Stimulated activated CD4-positive, alpha-beta T cell treated with anti-CD3 and anti-CD28 coated beads, Interleukin-15, amount 100 ng/mL, for 1 hour (primary cell): ENCODE measurements at regions not wholly inside any gene's neighbourhood (a gene's known extent, or its start where the extent isn't known, plus 50 kb on each side); places are given as distances from the start of the nearest gene placed in this dataset.

Experiments used
- DNase-seq, 2 donors: peaks; one replicate each; pipeline ENCODE4 v3.0.0-alpha.2; 2020; ENCODE audit warnings: low read depth in 1 of 2, low spot score in 1 of 2

DNA sequence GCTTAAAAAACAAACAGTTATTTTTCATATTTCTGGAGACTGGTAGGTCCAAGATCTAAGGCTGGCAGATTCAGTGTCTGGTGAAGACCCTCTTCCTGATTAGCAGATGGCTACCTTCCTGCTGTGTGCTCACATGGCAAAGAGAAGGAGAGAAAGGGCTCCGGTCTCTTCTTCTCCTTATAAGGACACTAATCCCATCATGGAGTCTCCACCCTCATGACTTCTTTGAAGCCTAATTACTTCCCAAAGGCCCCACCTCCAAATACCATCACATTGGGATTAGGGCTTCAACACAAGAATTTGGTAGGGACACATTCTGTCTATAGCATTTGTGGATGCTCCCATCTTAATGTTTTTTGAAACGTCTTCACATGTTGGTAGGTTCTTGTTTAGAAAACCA, 391.1 kb downstream of the TMEM161B start:
- no peak for DNase-seq

DNA sequence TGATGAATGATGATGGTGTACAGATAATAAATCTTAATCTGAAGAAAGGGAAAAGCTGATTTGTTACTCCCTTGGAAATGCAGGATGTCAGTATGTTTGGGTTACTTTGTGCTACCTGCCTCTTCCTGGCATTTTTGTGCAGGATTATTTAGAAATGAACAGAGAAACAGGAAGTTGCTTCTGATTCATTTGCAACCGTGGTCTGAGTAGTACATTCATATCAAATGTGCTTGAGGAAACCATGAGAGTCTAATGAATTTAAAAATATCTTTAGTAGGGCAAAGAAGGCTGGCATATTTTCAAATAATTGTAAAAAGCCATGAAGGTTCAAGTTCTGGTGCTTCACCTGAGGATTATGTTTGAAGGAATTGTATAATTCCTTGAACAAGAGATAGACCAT, 391.6 kb downstream of the TMEM161B start:
- DNase-seq, result no peak

DNA sequence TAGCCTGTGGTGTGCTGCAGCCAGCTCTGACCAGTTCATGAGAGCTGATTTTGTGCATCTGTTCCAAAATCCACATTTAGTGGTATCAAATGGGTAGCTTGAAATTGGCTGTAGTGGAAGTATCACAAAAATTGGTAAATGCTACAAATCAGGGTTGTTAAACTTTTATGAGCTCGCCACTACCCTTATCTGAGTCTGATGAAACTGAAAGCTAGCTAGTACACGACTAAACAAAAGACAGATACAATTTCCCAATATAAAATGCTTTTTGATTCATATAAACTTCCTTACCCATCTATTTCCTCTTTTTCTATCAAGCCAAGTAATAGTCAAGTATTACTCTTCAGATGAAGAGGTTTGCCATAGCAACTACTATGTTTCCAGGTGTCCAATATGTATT, 392.0 kb downstream of the TMEM161B start:
- DNase-seq, result no peak

DNA sequence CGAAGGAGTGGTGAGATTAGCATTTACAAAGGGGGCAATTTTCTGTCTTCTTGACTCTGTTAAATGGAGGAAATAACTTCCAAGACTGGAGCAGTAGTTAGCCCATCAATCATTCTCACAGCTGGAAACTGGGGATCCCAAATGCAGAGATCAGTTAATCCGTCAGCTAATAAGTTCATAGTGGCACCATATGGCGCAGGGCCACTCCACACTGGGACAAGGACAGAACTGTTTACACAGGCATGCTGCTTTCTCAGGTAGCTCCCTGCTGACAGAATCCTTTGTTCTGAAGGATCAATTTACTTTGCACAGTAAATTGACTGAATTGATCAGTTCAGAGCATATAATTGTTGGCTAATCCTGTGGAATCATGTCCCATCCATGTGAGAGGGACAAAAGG, 395.7 kb downstream of the TMEM161B start:
- no peak for DNase-seq

DNA sequence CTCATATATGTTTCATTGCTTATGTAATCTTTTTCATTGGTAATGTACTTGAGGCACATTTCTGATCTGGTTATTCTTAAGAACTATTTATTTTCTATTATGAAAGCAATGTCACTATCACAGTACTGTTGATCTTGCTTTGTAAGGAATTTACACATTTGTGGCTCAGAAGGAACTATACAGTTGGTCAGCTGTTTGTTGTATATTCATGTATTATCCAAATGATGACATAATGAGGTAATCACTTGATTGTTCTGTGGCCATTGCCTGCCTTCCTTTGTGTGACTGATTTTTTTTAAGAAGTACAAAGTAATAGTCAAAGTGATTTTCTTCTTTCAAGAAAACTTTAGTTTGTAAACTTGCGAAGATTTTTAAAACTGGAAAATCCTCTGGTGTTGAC, 399.9 kb downstream of the TMEM161B start:
- no peak for DNase-seq

DNA sequence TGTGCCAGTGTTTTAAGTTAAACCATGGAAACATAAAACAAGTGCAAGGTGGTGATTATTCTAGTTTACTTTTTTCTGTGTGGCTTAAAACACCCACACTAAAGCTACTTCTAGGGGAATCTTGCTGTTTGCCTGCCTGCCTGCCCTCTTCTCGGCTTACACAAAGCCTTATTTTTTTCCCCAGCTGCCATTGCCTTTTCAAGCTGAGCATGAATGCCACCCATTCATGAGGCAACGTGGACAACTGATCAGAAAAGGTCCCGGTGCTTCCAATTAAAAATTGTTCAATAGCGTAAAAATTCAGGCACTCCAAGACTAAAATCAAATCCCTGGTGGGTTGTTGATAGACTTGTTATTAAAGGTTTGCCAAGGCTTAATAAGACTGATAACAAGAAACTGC, 401.4 kb downstream of the TMEM161B start:
- DNase-seq, result no peak

DNA sequence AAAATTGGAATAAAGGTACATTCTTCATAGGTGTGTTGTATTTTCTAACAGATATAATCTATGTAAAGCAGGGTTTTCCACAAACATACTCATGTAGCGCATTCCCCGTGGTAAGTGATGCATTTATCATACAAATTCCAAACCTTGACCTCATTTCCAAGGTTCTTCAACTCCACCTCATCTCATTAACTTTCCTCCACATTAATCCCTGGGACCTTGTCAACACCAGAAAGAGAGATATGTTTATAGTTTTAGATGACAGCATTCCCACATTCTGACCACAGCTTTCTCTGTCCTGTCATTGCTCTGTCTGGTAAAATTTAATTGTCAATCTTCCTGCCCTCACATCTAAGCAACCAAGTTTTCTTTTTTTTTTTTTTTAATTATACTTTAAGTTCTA, 415.1 kb downstream of the TMEM161B start:
- DNase-seq, result no peak

DNA sequence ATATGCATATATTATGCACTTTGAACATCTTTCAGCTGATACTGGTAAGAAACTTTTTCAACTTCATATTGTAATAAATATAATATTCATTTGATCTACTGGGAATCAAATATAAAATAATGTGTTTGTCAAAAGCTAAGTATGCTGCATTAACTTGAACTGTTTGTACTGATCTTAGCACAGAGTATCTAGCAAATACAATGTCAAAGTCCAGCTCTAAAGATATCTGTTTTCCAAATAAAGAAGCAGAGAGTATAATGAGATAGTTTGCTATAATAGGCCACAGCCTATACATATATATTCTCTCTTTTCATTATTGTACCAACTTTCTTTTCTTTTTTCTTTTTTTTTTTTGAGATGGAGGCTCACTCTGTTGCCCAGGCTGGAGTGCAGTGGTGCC, 417.0 kb downstream of the TMEM161B start:
- no peak for DNase-seq

DNA sequence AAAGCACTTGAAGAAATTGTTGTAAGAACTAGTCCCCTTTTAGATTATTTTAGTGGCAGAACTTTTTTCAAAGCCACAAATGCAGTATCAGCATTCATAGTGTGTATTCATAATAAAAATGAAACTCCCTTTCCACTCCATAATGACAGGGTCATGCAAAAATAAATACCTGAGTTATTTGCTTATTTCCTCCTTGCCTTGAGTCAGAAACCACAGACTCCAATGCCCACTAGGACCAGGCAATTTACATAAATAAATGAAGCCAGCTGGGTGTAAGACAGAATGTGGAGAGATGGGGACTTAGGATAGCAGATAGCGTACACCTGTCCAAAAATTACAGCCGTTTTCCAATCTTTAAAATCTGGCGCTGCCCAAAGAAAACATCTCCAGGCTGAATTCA, 417.8 kb downstream of the TMEM161B start:
- no peak for DNase-seq

DNA sequence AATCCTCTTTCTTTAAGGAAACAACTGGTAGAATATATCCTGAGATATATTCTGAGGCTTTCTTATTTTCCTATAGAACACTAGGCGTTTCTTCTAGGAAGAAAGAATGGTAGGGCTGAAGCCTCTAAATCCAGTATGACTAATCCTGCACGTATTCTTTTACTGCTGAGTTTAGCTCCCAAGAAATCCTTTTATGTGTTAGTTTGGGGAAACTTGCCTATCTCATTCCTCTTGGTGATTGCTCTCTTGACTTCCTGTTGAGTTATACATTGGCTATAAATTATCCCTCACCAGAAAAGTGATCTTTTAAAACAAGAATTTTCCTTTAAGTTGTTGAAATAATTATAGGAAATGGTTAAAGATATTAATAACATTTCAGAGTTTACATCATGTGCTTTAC, 422.9 kb downstream of the TMEM161B start:
- DNase-seq, result no peak

DNA sequence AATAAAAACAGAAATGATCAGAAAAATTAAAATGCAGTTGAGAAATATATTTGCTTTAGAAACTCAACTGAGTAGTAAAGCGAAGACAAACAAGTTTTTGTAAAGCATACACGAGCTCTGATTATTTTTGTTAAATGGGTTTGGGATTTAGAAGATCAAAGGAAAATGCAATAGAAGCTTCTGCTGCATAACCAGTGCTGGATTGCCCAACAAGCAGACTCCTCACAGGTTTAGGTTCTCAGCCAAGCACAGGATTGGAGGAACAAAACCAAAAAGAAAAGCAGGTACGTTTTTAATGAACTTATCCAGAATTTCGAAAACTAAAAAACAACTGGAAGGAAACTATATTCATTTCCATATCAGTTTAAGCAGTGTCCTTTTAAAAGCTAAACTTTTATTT, 423.8 kb downstream of the TMEM161B start:
- no peak for DNase-seq

DNA sequence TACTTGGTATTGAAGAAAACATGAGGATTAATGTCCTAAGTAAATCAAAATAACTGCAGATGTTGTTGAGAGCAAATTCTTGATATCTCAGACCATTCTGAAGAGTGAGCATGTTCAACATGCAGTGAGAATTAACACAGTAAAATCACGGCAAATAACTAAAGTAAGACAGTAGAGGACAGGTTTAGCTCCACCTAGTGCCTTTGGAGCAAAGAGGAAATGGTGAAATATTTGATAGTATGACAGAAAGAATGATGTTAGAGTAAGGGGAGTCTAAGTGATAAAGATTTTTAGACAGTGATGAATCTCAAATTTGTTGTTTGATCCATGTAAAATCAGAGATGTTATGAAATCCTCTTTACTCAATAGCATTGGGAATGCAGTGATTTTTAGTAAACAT, 424.2 kb downstream of the TMEM161B start:
- DNase-seq, result no peak

DNA sequence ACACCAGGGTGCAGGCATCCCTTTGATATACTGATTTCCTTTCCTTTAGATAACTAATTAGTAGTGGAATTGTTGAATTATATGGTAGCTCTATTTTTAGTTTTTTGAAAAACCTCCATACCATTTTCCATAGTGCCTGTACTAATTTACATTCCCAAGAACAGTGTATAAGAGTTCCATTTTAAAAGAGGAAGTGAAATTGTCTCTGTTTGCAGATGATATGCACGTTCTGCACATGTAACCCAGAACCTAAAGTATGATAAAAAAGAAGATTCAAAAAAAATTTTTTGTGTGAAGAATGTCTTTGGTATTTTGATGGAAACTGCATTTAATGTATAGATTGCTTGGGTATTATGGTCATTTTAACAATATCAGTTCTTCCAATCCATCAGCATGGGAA, 424.0 kb upstream of the CCNH start:
- DNase-seq, result no peak

DNA sequence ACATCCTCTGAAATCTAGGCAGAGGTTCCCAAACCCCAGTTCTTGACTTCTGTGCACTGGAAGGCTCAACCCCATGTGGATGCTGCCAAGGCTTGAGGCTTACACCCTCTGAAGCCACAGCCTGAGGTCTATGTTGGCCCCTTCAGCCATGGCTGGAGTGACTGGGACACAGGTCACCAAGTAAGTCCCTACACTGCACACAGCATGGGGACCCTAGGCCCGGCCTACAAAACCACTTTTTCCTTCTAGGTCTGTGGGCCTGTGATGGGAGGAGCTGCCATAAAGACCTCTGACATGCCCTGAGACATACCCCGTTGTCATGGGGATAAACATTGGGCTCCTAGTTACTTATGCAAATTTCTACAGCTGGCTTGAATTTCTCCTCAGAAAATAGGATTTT, 418.8 kb upstream of the CCNH start:
- no peak for DNase-seq

DNA sequence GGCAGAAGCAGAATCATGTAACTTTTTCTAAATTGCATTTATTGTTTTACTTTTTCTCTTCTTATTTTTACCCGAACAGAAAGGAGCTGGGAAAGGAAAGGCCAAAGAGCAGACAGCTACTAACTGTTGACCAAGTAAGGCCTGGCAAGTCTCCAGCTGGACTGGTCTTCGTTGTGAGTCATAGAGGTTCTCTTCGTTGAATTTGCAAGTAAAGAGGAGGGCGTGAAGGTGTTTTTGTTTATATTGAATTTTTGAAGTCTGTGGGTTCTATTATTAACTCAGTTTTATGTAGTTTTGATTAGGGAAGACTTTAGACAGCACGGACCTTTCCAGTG, 416.5 kb upstream of the CCNH start:
- DNase-seq, result no peak

DNA sequence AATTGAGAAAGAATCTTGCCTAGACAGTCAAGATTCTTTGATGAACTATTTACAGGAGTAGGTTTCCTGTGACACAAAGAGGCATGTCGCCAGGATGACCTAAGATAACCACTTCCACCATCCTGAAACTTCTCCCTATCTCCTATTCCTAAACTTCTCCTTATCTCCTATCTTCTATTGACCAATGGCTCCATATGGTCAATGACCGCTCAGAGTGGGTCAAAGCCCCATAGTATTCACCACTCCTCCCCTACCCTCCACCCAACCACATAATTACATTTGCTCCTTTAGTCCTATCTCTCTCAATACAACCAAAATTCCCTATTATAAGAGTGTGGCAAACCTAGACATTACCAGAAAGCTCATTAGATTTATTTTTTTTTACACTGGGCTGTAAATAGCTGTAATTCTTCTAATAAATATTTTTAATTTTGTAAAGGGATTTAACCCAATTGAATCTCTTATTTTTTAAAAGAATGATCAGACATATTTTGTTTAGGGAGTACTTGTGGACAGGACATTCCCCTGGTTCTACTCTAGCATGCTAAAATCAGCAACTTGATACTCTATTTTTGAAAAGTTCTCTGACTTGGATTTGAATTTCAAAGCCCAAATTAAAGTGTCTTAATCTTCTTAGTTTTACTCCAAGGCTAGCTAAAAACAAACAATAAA, 416.0 kb upstream of the CCNH start:
- no peak for DNase-seq

DNA sequence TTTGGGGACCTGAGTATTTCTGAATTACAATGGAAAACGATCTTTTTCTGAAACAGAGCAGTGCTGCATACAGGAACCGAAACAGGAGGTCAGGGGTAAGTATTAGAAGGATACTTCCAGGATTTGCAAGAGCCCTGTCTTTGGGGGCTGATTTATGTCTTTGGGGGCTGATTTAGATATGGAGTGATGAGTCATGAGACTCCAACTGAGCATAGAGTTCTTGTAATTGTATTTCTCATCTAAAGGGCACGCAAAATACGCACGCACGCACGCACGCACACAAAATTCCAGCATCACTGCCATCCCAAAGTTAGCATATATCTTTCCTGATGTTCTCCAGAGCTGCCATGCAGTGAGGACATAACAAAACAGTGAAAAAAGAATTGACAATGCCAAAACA, 414.8 kb upstream of the CCNH start:
- DNase-seq, result no peak

DNA sequence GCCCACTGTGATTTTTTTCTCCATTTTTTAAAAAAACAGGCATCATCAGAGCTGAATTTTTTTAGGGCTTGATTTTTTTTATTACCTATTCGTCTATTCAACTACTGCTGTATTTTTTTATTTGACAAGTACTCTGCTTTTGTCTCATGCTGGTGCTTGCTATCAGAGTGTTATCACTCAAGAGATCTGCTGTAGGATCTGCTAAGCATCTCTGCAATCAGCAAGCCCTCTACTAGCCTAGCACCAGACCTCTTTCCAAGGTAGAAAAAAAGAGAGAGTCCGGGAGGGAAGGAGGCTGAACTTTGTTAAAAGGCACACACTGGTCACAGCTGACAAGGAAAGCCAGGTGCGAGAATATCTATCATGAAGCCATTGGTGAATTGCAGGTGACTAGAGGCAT, 413.8 kb upstream of the CCNH start:
- DNase-seq, result no peak

DNA sequence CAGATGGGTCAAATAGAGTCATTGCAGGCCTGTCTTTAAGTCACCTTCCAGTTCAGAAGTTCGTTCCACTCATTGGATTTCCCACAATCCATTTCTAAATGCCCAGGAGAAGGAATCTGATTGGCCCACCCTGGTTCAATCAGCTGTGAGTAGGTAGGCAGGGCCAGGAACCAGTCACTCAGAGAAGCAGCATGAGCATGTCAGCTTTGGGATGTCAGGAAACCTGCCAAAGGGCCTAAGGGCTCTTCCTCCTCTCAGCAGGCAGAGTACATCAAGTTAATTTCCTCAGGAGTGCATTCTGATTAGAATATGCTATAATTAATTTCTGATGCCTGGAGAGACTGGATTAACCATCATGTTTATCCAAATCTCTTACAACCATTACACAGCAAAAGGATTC, 412.9 kb upstream of the CCNH start:
- no peak for DNase-seq

DNA sequence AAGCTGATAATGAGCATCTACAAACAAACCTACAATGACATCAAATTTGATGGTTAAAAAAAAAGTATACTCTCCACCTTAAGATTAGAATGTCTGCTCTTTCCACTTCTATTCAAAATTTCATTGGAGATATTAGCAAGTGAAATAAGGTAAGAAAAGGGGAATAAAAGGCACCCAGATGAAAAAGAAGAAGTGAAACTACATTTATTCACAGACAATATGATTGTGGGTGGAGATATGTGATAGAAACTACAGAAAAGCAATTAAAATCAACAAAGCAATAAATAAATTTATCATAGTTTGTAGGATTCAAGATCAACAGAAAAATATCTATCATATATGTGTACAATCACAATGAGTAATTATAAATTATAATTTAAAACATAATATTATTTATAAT, 395.1 kb upstream of the CCNH start:
- no peak for DNase-seq

DNA sequence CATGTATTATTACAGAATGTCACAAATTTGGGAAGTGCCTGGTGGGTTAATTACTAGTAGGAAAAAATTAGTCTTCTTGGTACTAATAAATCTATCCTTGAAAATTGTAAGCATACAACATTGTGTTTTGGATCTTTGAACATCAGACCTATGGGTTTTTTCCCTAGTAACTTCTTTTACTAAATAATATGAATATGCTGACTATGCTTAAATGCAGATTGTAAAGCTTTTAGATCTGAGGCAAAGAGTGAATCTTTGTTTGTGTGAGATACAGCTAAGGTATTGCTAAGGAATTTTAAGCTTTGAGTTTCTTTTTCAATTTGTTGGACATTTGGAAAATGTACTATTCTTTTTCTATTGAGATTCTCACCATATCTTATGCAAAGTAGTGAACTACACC, 390.6 kb upstream of the CCNH start:
- DNase-seq, result no peak

DNA sequence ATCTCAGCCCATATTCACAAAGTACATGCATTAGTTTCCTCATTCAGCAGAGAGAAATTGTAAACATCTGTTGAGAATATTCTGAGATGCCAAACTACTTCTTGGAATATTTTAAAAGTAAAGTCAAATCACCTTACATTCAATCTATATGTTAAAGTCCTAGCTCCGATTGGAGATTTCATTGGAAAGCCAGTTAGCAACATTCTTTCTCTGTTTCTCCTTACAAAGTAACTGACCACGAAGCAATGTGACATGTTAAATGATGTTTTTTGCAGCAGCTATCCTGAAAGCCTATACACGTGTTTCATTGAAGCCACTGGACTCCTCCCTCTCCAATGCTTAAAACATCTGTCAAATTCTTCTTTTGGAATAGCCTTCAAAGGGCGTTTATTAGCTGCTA, 379.1 kb upstream of the CCNH start:
- DNase-seq, result no peak

DNA sequence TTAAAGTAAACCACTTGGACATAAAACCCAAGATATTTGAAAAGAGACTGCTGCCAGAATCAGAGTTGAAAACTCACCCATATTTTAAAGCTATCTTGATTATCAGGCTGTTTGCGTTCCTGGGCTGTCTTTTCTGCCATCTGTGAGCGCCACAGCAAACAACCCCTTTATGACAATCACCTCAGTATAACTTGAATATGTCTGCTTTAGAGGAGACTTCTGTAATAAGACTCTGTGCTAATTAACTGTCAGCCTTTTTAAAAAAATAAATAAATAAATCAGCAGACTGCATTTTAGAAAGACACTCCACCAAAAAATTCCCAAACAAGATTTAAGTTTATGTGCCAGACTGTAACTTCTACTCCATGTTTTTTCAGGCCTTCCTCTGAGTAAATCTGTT, 375.7 kb upstream of the CCNH start:
- DNase-seq, result no peak

DNA sequence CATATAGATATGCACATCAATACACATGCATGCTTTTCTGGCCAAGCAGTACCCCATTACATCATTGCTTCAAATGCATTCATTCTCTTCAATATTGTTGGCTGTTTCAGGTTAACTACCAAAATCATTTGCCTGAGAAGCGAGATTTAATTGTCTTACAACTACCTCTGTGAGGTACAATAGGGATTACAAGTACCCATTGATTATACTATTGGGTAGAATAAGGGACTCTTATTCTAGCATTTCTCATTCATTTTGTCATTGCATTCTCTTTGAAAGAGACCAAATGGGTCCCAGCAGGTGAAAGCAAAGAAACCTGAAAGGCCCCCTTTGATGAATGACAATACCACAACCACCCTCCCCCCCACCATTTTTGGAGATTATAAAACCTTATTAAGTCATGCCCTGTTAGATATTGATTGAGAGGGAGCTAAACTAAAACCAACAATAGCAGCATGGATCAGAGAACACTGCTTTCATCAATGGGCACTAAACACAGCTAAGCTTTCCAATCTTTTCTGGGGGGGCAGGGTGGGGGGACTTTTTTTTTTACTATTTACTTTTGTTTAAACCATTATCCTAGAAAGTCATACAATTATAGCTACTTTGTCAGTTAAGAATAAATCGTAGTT, 375.0 kb upstream of the CCNH start:
- DNase-seq, result no peak
